SH-SY5Y (cell line): ENCODE measurements at regions not wholly inside any gene's neighbourhood (a gene's known extent, or its start where the extent isn't known, plus 50 kb on each side); places are given as distances from the start of the nearest gene placed in this dataset.

ENCODE experiments used
- GATA2 ChIP-seq: IDR thresholded peaks from 2 replicates; pipeline ENCODE4 v1.6.1; 2011; ENCODE audit warnings: mild to moderate bottlenecking, low read depth, low read length
- GATA3 ChIP-seq: IDR thresholded peaks from 2 replicates; pipeline ENCODE4 v1.6.1; 2011; ENCODE audit warnings: low read depth, mild to moderate bottlenecking, low read length, moderate library complexity

DNA sequence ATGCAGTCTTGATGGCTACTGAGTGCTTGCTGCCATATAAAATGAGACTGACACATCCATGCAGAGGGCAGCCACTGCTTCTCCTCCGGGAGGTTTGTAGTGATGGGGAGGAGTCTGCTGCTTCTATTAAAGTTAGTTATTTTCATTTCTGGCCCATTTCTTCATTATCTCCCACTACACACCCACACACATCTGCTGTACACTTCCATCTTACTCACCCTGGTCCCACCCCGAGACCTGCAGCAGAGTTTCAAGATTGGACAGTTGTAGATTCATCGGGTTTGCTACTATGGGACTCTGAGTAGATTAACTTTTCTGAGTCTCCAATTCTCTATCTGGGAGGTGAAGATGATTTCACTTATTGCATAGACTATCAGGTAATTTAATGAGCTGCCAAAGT is 176.2 kb upstream of the SNX19 start:
- TF ChIP-seq GATA3, result no peak

DNA sequence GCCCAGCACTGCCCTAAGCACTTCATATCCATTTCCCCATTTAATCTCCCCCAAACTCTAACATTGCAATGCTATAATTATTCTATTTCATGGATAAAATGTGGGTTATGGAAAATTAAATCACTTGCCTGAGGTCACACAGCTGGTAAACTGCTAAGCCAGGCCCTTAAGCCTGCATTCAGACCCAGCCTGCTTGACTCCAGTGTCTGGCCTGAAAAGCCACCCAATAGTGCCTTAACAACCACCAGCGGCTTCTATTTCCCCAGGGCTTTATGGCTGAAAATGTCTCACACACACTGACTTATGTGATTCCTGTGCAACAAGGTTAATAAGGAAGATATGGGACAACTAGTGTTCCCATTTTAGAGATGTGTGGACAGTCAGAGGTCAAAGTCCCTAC is 178.5 kb upstream of the SNX19 start:
- TF ChIP-seq GATA3 (no peak), GATA2 (no peak)

DNA sequence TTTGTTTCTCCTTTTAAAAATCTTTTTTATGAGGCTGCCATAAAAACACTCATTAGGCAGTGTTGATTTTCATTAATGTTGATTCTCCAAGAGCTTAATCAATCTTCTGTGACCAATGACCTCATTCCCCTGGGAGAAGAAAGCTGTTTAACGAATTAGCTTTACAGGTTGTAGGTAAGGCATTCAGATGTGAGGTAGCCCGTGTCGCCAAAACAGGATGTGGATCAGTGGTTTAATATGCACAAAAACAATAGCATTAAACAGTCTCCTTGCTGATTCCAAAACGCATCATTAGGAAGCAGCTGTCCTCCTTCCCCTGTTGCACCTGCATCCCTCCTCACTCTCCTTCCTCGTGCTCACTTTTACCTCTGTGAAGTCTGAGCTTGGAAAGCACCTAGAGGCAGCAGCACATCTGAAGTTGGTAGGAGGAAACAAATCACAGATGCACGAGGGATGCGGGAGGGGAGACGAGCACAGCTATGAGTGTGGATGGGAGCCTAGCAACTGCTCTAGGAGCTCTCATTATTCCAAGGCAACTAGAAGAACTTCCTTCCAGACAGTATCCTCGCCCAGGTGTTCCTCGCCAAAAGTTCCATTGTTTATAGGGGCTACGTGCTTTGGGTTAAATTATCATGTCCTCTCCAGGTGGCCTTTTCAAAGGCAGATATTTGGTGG is 179.4 kb upstream of the SNX19 start:
- TF ChIP-seq GATA3, result no peak
- no peak for TF ChIP-seq GATA2

DNA sequence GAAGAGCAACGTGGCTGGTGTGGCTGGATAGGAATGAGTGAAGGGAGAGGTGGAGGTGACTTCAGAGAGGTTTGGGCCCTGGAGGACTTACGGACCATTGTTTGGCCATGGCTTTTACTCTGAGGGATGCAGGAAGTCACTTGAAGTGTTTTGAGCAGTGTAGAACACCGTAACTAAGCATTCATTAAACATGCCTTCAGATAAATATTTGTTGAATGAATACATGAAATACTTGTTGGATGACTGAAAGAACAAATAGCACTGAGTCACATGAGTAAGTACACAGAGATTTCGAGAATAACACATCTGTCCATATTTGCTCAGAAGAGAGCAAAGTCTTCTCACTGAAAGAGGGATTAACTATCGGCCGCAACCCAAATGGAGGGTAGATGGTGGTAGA is 182.7 kb upstream of the SNX19 start:
- TF ChIP-seq GATA3 (no peak), GATA2 (no peak)

DNA sequence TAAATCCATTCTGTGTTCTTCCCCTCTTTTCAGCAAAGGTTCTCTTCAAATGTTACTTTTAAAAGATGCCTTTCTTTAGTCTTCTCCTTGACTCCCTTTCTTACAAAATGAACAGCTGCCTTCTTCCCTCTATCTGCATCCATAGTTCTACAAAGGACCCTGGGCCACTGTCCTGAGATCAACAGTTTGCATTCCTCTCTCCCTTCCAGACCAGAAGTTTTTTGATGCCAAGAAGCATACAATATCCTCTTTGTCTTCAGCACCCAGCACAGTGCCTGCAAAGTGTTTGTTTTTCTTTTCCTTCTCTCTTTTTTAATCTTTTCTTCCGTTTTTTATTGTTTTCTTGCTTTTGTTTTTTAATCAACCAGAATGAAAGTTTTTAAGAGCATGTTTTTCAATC is 183.5 kb upstream of the SNX19 start:
- TF ChIP-seq GATA2 (no peak), GATA3 (no peak)

DNA sequence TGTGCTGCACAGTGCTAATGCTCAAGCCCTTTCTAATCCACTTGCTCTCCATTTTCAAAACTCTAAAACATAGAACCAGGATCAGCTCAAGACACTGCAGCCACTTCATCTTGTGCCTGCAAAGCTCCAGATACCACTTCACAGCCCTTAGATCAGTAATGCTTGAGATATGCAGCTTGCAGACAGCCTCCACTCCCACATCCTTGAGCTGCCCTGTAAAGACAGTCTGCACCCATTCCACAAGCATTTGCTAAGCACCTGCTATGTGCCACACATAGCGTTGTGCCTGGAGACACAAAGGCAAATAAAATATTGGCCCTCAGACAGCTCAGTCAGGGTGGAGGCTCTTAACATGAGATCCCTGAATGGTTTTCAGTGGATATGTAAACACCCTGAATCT is 192.5 kb upstream of the SNX19 start:
- TF ChIP-seq GATA3 (no peak), GATA2 (no peak)

DNA sequence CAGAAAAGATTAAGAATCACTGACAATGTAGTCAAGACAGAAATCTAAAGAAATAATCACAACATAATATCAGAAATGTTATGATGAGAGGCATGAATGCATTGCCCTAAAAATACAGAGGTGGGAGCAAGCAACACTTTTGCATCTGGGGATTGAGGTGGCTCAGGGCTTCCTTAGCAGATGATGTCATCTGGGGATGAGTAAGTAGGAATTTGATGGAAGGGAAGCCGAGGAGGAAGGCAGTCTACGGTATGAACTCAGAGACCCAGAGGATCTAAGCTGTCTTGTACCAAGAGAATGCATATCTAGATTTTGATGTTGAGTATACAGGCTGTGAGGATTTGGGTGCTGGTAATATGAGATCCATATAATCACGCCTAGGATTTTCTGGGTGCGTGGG is 193.0 kb upstream of the SNX19 start:
- TF ChIP-seq GATA3 (no peak), GATA2 (no peak)

DNA sequence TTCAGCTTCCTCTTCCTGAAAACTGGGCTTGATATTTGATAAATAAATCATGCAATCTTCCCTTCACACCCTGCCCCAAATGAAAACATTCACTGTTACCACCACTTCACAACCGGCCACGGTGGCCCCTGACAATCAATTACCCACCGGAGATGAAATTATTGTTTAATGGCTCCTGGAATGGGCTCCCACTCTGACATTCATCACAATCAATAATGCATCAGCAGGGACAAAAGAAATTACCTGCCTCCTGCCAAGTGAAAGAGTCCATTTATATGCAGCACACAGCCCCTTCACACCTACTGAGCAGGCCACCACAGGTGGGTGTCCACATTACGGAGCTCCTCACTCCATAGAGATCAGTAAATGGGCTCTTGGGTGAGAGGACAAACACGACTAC is 193.5 kb upstream of the SNX19 start:
- TF ChIP-seq GATA3, result no peak

DNA sequence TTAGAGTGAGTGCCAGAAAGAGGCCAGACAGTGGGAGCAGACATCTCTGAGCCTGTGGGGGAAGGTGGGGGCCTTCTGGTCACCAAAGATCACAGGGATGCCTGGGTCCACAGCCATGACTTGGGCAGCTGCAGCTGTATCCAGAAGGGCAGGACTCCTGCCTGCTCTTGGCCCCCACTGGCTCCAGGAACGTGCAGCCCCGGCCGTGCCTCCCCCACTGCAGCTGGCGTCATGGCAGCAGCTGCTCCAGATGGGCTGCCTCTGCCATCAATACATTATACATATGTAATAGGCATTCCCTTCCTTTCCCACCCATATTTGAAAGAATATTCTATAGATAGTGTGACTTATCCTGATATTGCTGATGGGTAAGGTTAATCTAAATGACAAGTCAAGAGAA is 195.5 kb upstream of the SNX19 start:
- TF ChIP-seq GATA3 (no peak), GATA2 (no peak)

DNA sequence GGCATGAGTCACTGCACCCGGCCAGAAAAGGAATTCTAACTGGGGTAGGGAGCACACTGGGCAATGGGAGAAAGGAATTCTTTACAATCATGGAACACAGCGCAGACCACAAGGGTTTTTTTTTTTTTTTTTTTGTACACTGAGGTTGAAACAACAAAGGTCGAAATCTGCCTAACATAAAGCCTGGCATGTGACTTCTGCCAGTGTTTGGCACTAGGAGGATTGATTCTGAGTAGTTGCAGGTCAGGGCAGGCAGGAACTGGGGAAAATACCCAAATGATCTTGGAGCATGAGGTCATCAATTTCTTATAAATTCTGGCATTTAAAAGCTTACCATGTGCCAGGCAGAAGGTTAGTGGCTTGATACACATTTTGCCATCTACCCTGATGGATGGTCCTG is 202.0 kb upstream of the SNX19 start:
- TF ChIP-seq GATA3, result no peak
- no peak for TF ChIP-seq GATA2

DNA sequence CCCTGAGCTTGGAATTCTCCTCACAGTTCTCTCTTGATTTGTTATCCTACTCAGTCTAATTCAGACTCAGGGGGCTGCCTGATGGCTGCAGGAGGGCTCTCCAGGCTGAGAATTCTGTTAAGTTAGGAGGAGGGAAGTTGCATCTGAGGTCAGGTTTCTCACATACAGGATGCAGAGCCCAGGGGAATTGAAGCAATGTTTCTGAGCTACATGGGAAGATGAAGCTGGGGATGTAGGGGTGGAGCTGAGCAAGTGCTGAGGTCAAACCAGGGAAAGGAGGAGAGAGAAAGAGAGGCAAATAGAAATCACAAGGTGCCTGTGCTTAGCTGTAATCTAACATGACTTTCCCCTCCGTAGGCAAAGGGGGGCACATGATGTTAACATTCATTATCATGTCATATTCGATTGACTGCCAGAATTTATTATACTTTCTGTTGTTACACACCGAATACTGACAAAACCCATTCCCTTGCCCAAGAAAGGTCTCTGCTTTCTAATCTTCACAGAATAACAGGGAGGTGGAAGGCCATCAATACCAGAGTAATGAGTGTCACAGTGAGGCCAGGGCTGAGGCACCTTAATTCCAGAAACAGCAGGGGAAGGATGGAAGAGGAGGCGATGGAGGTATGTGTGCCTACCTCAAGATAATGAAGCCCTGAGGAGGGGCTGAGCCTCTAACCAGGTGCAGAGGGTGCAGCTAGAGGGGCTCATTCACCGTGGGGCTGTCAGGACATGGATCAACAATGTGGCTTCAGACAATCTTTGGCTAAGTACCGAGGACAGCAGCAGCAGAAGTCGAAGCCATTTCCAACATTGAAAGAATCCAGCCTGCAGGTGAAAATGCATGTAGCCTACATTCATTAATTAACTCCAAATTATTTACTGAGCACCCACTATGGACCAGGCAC is 205.4 kb upstream of the SNX19 start:
- no peak for TF ChIP-seq GATA3
- no peak for TF ChIP-seq GATA2

DNA sequence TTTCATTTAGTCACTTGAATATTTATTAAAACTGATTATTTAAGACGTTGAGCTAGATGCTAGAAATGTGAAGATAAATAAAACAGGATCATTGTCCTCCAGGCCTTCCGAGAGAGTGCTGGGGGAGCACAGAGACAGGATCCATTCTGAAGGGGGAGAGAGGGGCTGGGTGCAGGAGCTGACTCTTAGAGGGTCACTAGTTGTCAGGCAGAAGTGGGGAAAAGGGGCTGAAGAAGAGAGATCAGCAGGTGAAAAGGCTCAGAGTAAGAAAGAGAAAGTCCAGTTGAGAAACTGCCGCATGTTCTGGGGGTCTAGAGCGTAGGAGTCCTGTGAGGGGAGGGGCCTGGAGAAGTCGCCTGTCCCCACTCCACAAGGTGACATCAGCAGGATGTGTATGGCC is 206.2 kb upstream of the SNX19 start:
- TF ChIP-seq GATA3 (no peak), GATA2 (no peak)

DNA sequence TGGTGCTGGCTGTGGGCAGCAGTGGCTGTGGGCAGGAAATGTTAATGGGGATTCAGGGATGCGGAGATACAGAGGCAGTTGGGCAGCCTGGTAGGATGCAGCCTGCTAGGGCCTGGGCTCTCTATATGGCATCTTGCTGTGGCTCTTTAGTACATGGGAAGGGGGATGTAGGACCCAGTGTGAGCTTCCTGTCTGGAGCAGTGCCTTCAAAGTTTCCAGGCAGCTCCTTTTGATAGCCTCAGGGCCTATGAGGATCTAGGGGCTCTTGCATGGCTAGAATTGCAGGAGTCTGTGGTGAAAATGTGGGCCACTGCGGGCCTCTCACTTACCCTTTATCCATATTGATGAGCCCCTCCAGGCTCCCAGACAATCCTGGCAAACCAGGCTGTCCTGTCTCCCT is 213.2 kb upstream of the SNX19 start:
- no peak for TF ChIP-seq GATA3
- TF ChIP-seq GATA2, result no peak

DNA sequence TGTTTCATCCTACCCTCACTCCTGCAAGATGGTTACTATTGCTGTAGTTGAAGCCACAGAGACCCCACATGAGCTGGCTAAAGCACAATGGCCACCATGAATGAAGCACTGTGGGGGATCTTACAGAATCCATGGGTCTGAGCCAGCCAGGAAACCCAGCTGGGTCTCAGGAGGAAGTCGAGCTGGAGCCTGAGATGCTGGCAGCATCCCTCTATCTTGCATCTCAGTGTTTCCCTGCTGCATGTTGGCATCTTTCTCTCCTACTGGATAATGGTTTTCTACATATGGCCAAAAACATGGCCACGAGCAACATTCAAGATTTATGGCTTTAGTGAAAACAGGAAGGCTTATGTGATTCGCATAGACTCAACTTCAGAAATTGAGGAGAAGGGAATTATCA is 219.3 kb upstream of the SNX19 start:
- TF ChIP-seq GATA3, result no peak
- TF ChIP-seq GATA2, result no peak

DNA sequence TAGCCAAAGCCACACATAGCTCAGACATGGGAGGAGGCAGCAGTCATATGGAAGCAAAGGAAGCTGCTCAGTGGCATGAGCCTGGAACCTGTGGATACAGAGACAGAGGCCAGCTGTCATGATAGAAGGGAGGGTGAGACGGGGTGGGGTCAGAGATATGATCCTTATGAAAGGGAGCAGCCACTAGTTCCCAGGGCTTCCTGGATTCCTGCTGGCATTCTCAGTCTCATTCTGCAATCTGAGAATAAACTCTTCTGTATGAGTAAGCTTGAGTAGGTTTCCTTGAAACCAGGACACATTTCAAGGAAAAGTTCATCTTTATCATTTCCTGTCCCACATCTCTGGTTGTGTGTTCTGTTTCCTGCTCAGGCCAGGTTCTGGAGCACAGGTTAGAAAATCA is 220.2 kb upstream of the SNX19 start:
- TF ChIP-seq GATA3, result no peak
- no peak for TF ChIP-seq GATA2
